PC-9 (cell line): ENCODE measurements at regions not wholly inside any gene's neighbourhood (a gene's known extent, or its start where the extent isn't known, plus 50 kb on each side); places are given as distances from the start of the nearest gene placed in this dataset.

Experiments used
- BruUV-seq: library from RNA; stranded (reverse); fragments of 400-500 nt; replicated peaks from 2 replicates; lab custom pipeline; 2021; lab: Mats Ljungman, UMichigan
- CTCF ChIA-PET: fragments of 300-600 bp; sonication (Branson Sonifier 250); formaldehyde crosslinking; loops from one replicate; lab custom pipeline; 2022; ENCODE audit warnings: antibody characterized with exemption; lab: Charles Lee
- POLR2A ChIA-PET: fragments of 300-600 bp; sonication (Branson Sonifier 250); formaldehyde crosslinking; loops from one replicate; lab custom pipeline; 2022; ENCODE audit warnings: antibody characterized with exemption; ENCODE audit not compliant: unreplicated experiment; lab: Charles Lee
- DNase-seq, 2 experiments: peaks; one replicate each; pipeline versions ENCODE4 v3.0.0 to v3.0.0-alpha.2; 2015 to 2022; ENCODE audit warnings: mixed read lengths in 1 of 2
- H2AFZ ChIP-seq: fragments of 200-600 bp; sonication (generic); 2 replicates; pipeline ENCODE4 v1.8.1; 2017; ENCODE audit warnings: antibody characterized with exemption
- H3F3A ChIP-seq: fragments of 200-600 bp; sonication (generic); 2 replicates; pipeline ENCODE4 v1.8.1; 2017; ENCODE audit warnings: antibody characterized with exemption, mild to moderate bottlenecking, low read depth; ENCODE audit not compliant: insufficient read depth
- H3K27ac ChIP-seq: fragments of 200-600 bp; sonication (generic); 2 replicates; pipeline ENCODE4 v1.6.1; 2016; ENCODE audit warnings: mixed run types
- H3K27me3 ChIP-seq: fragments of 200-600 bp; sonication (generic); 2 replicates; pipeline ENCODE4 v1.6.1; 2016; ENCODE audit warnings: low read depth, mixed run types; ENCODE audit not compliant: insufficient read depth
- H3K36me3 ChIP-seq: fragments of 200-600 bp; sonication (generic); 2 replicates; pipeline ENCODE4 v1.6.1; 2016; ENCODE audit warnings: low read depth, mixed run types
- H3K4me1 ChIP-seq: fragments of 200-600 bp; sonication (generic); replicated peaks from 2 replicates; pipeline ENCODE4 v1.6.1; 2016; ENCODE audit warnings: mixed run types; ENCODE audit not compliant: insufficient read depth
- H3K4me2 ChIP-seq: fragments of 200-600 bp; sonication (generic); 2 replicates; pipeline ENCODE4 v1.6.1; 2017; ENCODE audit warnings: mixed run types
- H3K4me3 ChIP-seq: fragments of 200-600 bp; sonication (generic); 2 replicates; pipeline ENCODE4 v1.6.1; 2016; ENCODE audit warnings: mixed run types
- H3K79me2 ChIP-seq: fragments of 200-600 bp; sonication (generic); 2 replicates; pipeline ENCODE4 v1.6.1; 2017; ENCODE audit warnings: low read depth, mixed run types
- H3K9me2 ChIP-seq: fragments of 200-600 bp; sonication (generic); 2 replicates; pipeline ENCODE4 v1.8.1; 2017; ENCODE audit warnings: mild to moderate bottlenecking; ENCODE audit not compliant: insufficient read depth
- H3K9me3 ChIP-seq: fragments of 200-600 bp; sonication (generic); 2 replicates; pipeline ENCODE4 v1.8.1; 2016; ENCODE audit warnings: low read depth; ENCODE audit not compliant: insufficient read depth
- H4K20me1 ChIP-seq: fragments of 200-600 bp; sonication (generic); 2 replicates; pipeline ENCODE4 v1.8.1; 2017; ENCODE audit not compliant: insufficient read depth
- CTCF ChIP-seq: fragments of 200-600 bp; sonication (generic); conservative IDR thresholded peaks from 2 replicates; pipeline ENCODE4 v1.6.1; 2017; ENCODE audit warnings: mixed run types, antibody characterized with exemption, mild to moderate bottlenecking, moderate library complexity
- EZH2 ChIP-seq: fragments of 200-600 bp; sonication (generic); IDR thresholded peaks from 2 replicates; pipeline ENCODE4 v1.8.0; 2017; ENCODE audit warnings: antibody characterized with exemption, low read depth
- intact Hi-C: fragments of 100-400 bp; cut with micrococcal nuclease; formaldehyde crosslinking; loops from one replicate; pipeline ENCODE4 v1.10.0; 2022; ENCODE audit not compliant: unreplicated experiment

- H3K4me2 ChIP-seq, result no peak overlapping the region
- H3K27ac ChIP-seq, result no peak overlapping the region
- no peaks in the 10 kb centered on the region for H3K36me3 ChIP-seq
- H3K9me3 ChIP-seq, result no peaks in the 10 kb centered on the region
- TF ChIP-seq EZH2 (no peak), CTCF (no peak)
- no TSS peak for BruUV-seq
- H2AFZ ChIP-seq, result no peak overlapping the region
- peaks cover 91% of the 10 kb centered on the region for H3K27me3 ChIP-seq
- no peaks in the 10 kb centered on the region for H3F3A ChIP-seq
- H4K20me1 ChIP-seq, result no peaks in the 10 kb centered on the region; the same call in 1 of the 2 replicates
- ChIA-PET CTCF (no interaction called here), POLR2A (no interaction called here)
- H3K9me2 ChIP-seq, result no peaks in the 10 kb centered on the region
- H3K79me2 ChIP-seq, result no peaks in the 10 kb centered on the region
- no peak overlapping the region for H3K4me3 ChIP-seq
- DNase-seq, result no peak
- intact Hi-C loops, result no loop called here
- no peaks in the 10 kb centered on the region for H3K4me1 ChIP-seq
These were observed 263.6 kb upstream of the SALL3 start for GRCh38 chr18:78716022-78716421.

GRCh38 chr18:78716581-78716980, 263.0 kb upstream of the SALL3 start:
- DNase-seq, result no peak
- Histone ChIP-seq H3K9me2 (no peaks in the 10 kb centered on the region), H3K9me3 (no peaks in the 10 kb centered on the region), H3K27ac (no peak overlapping the region), H2AFZ (no peak overlapping the region), H4K20me1 (no peaks in the 10 kb centered on the region; the same call in 1 of the 2 replicates), H3F3A (no peaks in the 10 kb centered on the region), H3K79me2 (no peaks in the 10 kb centered on the region), H3K27me3 (peaks cover 94% of the 10 kb centered on the region), H3K4me3 (no peak overlapping the region), H3K36me3 (no peaks in the 10 kb centered on the region), H3K4me2 (no peak overlapping the region), H3K4me1 (no peaks in the 10 kb centered on the region)
- no peak for TF ChIP-seq EZH2
- TF ChIP-seq CTCF, result no peak
- intact Hi-C loops, result no loop called here
- POLR2A ChIA-PET, result no interaction called here
- no TSS peak for BruUV-seq
- CTCF ChIA-PET, result no interaction called here

- H4K20me1 ChIP-seq, result no peaks in the 10 kb centered on the region; the same call in 1 of the 2 replicates
- no peak overlapping the region for H3K4me2 ChIP-seq
- BruUV-seq, result no TSS peak
- H3K27ac ChIP-seq, result no peak overlapping the region
- no peaks in the 10 kb centered on the region for H3K9me2 ChIP-seq
- no peaks in the 10 kb centered on the region for H3K36me3 ChIP-seq
- no peaks in the 10 kb centered on the region for H3K4me1 ChIP-seq
- no peaks in the 10 kb centered on the region for H3F3A ChIP-seq
- ChIA-PET POLR2A (no interaction called here), CTCF (no interaction called here)
- H3K79me2 ChIP-seq, result no peaks in the 10 kb centered on the region
- DNase-seq, result no peak
- intact Hi-C loops, result no loop called here
- H2AFZ ChIP-seq, result no peak overlapping the region
- no peak overlapping the region for H3K4me3 ChIP-seq
- H3K27me3 ChIP-seq, result peaks cover 96% of the 10 kb centered on the region
- H3K9me3 ChIP-seq, result no peaks in the 10 kb centered on the region
- TF ChIP-seq CTCF, result no peak
- TF ChIP-seq EZH2, result no peak
These were observed 262.4 kb upstream of the SALL3 start for GRCh38 chr18:78717051-78717765.
